SHP77 treated with DMSO at 0.1 percent for 48 hours (cell line): ENCODE measurements at regions not wholly inside any gene's neighbourhood (a gene's known extent, or its start where the extent isn't known, plus 50 kb on each side); places are given as distances from the start of the nearest gene placed in this dataset.
A peak's percentile ranks its signal among the peaks of the same experiment; 100 is the strongest.

Source experiments
- DNase-seq: peaks from one replicate; lab custom pipeline; 2025; lab: John Stamatoyannopoulos, UW

- DNase-seq = no peak
These were observed 80.1 kb upstream of the CREB1 start for GRCh38 chr2:207449642-207450165.

- DNase-seq = no peak
These were observed 79.6 kb upstream of the CREB1 start for GRCh38 chr2:207450186-207450585.

GRCh38 chr2:207458582-207458981, 71.2 kb upstream of the CREB1 start:
- DNase-seq = no peak

GRCh38 chr2:207459990-207460757, 69.6 kb upstream of the CREB1 start:
- no peak for DNase-seq

DNA sequence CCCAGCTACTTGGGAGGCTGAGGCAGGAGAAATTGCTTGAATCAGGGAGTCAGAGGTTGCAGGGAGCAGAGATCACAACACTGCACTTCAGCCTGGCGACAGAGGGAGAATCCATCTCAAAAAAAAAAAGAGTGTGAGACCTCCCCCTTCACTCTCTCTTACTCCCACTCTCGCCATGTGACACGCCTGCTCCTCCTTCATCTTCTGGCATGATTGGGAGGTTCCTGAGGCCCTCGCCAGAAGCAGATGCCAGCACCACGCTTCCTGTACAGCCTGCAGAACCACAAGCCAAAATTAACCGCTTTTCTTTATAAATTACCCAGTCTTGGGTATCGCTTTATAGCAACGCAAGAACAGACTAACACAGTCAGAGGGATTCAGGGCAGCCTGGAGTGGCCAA, 66.3 kb upstream of the CREB1 start:
- DNase-seq = no peak

GRCh38 chr2:207464007-207464406, 65.8 kb upstream of the CREB1 start:
- DNase-seq = no peak

- DNase-seq = no peak
These were observed 63.9 kb upstream of the CREB1 start for GRCh38 chr2:207465894-207466293.

DNA sequence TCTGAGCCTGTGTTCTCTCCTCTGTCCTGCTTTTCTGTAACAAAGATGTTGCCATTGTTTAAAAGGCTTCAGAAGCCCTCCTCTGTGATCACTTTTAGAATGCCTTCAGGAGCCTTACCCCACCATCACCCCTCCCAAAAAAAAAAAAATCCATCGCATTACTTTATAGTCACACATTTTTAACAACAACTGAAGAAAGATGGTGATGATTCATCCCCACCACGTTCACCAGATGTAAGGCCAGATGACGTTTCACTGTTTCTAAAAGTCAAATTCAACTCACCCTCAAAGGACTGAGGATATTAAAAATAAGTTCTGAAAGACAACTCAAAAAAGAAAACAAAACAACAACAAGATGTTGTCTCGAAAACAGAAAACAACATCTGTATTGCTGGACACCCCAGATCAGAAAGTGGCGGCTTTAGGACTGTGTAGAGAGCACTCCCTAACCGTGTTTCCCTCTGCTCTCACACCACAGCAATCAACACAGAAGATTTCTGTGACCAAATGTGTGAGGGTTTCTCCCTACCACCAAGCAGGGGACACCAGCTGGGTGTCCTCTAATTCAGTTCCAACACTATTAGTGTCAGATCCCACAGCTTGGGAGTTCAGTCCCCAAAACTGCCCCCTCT, 61.9 kb upstream of the CREB1 start:
- no peak for DNase-seq

- DNase-seq = no peak
These were observed 61.3 kb upstream of the CREB1 start for GRCh38 chr2:207468488-207468887.

DNA sequence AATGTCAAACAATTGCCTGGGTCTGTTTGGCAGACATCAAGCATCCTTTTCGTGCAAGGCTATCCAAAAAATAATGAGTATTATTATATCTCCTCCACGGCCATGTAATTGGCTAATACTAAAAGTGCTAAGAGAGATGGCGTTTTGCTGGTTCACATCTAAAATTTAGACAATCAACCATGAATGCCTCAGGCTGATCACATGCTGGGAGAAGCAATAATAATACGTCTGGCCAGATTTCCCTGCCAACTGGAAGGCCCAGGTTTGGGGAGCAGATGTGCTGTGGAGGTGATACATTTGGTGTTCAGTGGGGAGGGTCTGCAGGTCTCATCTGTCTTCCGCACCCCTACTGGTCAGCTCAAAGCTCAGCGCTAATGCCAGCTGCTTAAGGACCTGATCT, 60.3 kb upstream of the CREB1 start:
- DNase-seq = no peak

DNA sequence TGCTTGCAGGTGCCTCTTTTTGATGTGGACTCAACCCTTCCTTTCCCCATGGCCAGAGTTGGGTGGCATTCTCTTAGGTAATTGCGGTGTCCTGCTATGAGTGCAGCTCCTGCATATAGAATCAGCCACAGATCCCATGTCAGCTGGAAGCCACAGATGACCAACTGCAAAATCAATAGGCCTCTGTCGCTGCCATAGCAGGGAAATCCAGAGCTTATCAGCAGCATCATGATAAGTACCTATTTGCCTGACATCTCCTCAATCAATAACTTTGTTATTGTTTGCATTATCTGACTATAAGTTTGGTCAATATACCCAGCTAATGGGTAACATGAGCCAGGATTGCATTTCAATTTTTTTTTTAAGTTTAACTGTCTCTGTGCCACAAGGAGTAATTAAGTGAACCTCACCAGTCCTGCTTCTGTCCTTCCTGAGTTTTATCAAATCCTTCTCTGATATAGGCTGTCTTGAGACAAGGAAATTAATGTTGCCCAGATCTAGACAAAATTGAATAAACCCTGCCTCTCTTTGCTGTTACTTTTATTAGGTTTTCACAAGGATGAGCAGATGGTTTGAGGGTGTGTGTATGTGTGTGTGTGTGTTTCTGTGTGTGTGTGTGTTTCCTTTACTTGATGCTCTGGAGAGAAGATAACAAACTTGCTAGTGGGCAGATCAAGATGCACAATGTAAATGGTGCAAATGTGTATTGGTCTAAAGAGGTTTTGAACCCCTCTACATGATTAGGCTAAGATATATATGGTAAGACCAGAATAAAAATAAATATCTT, 59.6 kb upstream of the CREB1 start:
- DNase-seq = no peak

DNA sequence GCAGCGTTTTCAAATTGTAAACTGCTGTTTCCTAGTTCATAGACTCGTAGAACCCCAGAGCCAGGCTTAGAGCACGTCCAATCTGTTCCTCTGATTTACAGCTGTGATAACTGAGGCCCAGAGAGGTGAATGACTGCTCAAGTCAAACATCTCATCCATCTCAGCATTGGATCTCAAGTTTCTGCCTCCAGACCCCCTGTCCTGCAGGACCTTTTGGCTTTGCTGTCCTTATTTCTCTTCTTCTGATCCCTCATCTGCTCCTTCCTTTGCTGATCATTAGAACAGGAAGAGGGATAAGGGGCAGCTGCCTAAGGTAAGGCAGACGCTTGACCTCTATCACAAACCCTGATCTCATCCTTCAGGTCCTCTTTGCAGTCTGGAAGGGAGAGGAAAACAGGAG, 58.5 kb upstream of the CREB1 start:
- DNase-seq = no peak

DNA sequence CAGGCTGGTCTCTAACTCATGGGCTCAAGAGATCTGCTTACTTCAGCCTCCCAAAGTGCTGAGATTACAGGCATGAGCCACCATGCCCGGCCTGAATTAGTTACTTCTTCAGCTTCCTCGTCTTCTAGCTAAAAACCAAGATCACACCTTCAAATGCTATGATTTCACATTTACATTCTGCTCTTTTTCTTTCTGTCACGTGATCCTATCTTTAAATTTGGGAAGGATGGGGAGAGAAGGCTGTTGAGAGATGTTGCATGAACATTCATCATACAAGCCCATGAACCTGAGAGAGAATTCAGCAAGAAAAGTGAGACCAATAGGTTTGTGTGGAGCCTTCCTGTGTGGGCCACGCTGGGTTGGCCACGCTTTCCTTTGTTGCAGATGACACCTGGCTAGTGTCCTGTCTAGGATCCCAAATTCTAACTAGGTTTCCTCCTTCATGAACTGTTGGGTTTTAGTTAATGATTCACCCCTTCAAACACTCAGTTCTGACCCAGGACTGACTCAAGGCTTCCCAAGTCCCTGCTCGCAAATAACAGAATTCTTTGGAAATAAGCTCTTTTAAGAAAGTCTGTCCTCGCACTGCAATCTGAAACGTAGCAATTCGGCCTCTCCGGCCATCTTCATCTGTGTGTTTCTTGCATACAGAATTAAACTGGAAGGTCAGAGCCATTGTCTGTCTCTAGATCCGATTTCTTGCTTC, 57.3 kb upstream of the CREB1 start:
- DNase-seq = no peak

DNA sequence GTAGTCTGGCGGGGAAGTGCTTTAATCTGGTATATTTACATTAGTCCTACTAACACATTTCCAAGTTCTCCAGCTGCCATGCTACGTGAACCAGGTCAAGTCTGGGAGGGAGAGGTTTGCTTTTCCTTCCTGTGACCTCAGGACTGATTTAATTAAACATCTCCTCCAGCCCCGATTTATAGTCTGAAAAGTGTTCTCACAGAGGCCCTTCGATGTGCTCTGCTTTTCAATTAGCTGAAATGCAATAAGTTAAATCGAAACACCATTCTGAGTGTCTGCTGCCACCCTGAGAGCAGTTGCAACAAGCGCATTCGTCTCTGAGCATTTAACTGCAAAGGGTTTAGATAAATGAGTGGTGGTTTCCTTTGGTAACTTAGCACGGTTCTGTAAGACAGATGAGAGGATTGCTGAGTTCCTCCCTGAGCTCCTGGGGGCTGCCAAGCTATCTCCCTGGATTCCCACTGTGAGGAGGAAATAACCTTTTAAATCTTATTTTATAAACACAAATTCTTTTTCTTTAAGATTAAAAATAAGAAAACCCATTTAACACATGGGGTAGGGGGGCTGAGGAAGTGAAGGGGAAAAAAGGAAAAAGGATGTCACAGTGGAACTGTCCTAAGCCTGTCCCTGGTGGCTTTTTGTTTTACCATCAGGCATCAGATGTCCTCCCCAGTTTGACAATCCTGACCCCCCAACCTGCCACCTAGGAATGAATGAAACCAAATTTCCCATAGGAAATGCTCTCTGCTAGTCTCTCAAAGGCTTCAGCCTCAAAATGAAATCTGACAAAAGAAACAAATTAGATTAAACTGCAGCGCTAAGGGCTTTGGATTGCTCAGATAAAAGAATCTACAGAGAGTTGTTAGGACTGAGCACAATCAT, 56.5 kb upstream of the CREB1 start:
- DNase-seq = peak; percentile 72

DNA sequence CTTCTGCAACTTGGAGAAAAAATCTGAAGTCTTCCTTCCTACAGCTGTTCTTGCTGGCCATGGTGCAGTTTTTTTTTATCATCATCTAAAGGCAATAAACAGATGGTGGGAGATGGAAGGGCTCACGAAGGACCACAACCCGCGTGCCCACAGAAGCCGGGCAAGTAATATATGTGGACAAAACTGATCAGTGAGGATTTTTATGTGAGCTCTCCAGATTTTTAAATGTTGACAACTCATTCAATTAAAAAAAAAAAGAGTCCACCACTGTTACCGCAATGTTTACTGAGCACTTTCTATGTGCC, 55.9 kb upstream of the CREB1 start:
- DNase-seq = no peak

GRCh38 chr2:207474863-207475485, 54.8 kb upstream of the CREB1 start:
- no peak for DNase-seq

DNA sequence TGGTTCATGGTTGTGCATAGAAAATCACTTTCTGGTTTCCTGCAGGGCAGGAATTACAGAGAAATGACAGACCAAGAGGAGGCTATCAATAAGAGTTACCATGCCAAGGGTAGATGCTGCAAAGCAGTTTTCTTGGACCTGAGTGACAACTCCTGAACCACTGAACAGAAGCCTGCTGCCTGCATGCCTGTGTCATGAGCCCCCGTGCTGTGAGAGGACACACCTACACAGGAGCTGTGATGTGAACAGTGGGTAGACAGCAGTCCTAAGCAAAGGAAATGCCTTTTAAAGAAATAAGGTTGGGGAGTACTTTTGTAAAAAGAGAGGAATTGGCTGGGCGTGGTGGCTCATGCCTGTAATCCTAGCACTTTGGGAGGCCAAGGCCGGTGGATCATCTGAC, 54.2 kb upstream of the CREB1 start:
- DNase-seq = no peak

DNA sequence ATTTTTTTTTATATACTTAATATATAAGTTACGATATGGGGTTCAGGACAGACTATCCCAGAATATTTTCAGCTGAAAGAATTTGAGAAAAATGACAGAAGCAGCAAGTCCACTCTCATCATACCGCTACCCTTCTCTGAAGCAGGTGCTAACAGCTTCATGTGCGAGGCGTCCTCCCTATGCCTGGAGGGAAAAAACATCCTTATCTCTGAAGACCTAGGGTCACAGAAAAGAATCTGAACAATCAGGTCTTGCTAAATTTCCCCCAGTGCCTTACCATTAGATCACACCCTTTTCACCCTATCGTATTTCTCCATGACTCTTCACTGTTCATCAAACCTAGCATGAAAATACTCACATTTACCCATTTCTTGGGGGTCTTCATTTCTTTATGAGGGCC, 51.9 kb upstream of the CREB1 start:
- DNase-seq = no peak

DNA sequence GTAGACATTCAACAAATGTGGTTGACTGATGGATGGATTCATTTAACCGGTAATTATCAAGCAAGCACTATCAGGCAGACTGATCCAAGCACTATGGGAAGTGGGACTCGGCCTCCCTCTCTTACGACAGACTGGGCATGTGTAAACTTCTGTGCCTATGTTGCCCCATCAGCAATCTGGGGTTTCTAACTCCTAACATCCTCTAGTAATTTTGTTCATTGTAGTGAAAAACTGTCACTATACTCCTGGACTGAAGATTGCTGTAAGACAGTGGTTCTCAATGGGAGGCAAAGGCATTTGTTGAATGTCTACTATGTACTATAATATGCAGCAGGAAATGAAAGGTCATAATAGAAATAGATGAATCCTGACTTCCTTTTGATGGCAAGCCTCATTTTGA, 51.2 kb upstream of the CREB1 start:
- DNase-seq = no peak

DNA sequence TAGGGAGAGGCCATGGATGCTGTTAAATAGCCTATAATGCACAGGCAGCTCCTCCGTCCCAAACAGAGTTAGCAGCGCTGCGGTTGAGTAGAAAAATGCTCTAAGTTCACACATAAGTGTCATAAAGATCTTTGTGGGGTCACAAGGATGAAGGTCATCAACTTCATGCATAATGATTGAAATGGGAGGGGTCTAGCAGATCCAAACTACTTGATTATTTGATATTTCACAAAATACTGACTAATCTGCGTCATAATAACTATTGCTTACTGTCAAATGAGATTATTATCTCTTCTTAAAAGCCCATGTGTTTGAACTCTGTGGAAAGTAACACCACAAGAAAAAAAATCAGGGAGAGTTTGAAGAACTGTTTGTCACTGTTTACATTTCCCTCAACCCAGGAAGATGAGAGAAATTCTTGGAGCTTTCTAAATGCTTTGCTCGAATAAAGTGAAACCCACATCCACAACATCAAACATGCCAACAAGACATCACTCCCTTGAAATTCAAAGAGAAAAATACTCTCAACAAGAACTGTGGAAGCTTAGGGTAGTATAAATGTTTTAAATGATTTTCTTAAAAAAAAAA, 50.5 kb upstream of the CREB1 start:
- no peak for DNase-seq
